HG03354 (cell line): ENCODE measurements at regions not wholly inside any gene's neighbourhood (a gene's known extent, or its start where the extent isn't known, plus 50 kb on each side); places are given as distances from the start of the nearest gene placed in this dataset.

ENCODE experiments used
- ATAC-seq: cut with Tn5 transposase; IDR thresholded peaks from one replicate; pipeline ENCODE4 v1.9.1; 2021; ENCODE audit warnings: mild to moderate bottlenecking; ENCODE audit not compliant: unreplicated experiment, poor library complexity, severe bottlenecking

DNA sequence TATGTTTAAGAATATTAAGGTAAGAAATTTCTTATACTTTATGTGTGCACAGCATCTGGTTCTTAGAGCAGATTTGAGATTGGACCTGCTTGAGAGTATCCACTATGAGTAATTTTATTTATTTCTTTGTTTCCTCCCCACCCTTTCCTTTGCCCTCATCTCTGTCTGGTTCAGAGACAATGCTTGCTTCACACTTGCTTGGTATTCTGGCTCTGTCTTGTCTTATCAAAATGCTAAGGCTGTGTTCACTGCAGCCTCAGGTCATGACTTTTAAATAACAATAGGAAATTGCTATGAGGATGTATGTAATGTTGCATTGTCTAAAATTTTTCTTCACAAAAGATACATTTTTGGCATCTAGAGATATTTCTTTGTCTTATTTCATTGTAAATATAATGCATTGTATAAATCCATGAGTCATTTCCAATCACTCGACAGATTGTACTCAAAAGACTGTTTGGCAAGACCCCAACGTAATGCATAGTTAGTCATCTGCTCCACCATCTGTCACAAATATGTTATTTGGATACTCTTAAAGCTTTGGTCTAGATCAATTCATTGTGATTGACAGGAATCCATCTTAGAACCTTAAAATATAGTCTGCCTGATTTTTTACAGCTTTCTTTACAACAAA is 395.7 kb downstream of the AASDHPPT start:
- ATAC-seq = no peak

DNA sequence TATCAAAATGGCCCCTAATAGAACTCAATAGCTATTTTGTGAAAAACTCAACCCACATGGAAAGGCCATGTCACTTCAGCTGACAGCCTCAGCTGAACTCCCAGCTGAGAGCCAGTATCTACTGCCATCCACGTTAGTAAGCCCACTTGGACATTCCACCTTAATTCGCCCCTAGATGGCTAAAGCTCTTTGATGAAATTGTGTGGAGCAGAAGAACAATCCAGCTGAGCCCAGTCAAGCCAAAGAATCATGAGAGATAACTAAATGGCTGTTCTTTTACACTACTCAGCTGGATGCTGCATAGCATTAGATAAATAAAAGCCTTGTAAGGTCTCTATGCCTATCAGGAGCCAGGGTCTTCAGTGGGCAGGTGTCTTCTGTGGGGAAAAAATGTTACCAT is 396.8 kb downstream of the AASDHPPT start:
- ATAC-seq = no peak

DNA sequence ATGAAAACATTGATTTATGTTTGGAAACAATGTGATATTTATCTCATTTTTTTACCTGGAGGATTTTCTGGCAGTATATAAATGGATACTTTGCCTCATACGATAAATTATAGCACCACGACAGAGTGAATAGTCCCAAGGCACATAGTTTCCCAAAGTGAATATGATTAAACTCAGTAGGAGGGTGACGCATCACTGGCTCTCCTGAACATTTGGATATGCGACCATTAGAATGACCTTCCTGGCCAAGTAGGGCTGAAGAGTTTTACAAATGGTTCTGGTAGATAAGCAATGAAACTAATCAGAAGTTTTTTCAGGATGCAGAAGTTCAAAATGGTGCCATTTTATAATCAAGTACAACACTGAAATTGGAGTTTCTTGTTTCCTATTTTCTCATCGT is 397.7 kb downstream of the AASDHPPT start:
- no peak for ATAC-seq

DNA sequence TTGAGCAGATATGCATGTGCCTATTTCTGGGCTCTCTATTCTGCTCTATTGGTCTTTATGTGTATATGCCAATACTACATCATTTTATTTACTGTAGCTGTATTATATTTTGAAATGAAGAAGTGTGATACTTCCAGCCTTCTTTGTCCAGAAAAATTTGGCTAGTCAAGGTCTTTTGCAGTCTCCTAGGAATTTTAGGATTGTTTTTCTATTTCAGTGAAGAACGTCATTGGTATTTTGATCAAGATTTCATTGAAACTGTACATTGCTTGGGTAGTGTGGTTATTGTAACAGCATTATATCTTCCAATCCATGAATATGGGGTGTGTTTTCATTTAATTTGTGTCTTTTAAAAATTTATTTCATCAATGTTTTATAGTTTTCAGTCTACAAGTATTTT is 400.3 kb downstream of the AASDHPPT start:
- no peak for ATAC-seq

DNA sequence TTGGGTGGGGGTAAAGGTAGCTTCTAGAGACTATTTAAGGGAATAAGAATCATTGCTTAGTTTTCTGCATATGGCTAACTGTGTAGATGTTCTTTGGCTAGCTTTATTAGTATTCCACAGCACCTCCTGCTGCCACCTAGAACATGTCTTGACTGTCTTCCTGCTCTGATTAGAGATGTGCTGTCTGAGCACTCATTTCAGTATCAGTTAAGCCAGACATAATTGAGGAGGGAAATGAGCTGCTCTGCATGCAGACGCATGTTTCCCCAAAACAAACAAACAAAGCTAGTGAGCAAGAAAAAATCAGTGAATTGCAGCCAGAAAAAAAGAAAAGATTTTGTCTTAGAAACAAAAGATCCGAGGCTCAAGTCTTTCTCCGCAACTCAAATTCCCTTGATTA is 402.2 kb downstream of the AASDHPPT start:
- no peak for ATAC-seq

DNA sequence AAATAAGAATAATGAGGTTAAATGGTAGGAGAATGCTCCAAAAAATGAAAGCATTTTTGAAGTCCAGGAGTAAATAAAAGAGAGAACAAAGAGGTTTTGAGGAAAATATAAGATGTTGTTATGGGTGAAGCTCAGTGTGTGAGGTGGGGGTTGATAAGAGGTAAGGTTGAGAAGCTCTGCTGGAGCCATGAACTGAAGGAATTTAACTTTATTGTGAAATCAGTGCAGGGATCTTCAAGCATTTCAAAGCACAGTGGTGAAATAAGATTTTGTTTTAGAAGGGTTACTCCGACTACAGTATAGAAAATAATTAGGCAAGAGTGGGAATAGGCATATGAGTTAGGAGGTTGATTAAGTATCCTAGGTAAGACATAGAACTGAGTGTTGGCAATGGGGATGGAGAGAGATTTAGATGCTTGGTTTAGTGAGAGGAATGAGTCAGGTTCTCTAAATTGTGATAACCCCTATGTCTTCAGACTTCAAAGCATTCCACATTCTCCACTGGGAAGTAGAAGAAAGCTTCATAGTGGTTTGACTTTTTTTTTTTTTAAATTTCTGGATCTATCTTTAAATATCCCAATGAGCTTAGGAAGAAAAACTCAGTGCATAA is 403.2 kb downstream of the AASDHPPT start:
- ATAC-seq = no peak

DNA sequence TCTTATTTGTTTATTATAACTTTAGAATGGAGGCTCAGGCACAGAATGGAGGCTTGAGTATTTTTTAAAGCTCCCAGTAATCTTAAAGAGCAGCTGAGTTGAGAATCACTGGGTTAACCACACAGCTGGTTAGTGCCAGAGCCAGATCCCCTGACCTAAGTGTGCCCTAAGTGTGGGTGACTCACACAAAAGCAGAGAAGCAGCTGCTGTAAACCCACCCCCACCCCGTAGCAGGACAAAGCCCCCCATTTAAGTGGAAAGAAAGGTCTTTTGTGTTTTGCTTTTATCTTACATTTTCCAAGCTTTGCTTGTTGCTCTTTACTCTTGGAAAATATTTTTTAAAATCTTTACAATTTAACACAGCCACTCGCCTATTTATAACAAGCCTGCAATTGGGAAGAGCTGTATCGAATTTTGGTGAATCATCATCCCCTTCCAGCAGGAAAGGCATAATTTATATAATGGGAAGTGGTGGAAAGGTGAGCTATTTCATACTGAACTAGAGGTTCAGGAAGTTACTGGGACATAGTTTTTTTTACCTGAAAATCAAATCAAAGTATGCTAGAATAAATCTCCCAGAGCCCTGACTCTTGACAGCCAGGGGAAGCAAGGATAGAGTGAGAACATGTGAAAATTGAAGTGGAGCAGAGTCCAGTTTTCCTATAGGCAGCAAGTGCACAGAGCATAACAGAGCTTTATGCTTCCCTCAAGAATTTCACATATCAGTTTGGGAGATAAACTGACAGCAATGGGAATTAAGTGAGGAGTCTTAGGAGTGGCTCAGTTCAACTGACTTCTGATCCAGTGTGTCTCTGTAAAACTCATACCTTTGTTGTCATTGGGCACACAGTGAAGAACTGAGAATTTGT is 405.7 kb downstream of the AASDHPPT start:
- ATAC-seq = no peak

DNA sequence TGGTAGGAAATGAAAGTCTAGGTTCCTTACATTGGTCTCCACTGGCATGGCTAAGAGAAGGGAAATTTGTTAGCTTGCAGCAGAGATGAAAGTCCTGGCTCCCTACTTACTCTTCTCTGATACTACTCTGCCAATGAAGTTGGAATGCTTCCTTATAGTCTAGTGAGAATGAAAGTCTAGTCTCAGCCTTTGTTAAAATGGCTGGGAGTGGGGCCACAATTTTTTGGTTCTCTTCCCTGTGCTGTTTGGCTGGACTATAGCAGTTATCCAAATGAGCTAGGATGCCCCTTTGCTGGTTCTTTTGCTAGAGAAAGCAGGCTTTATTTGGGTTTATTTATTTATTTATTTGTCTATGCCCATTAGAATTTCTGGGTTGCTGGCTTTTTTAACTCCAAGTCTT is 414.3 kb downstream of the AASDHPPT start:
- no peak for ATAC-seq

DNA sequence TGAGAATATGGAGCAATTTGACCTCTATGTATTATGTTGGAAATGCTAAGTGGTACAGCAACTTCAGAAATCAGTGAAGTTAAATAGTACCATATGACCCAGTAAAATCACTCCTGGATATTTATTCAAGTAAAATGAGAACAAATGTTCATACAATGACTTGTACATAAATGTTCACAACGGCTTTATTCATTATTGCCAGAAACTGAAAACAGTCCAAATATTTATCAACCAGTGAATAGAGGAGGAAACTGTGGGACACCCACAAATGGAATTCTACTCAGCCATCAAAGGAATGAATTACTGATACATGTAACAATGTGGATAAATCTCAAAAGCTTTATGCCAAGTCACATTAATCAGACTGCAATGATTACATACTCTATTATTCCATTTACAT is 416.3 kb downstream of the AASDHPPT start:
- ATAC-seq = no peak

DNA sequence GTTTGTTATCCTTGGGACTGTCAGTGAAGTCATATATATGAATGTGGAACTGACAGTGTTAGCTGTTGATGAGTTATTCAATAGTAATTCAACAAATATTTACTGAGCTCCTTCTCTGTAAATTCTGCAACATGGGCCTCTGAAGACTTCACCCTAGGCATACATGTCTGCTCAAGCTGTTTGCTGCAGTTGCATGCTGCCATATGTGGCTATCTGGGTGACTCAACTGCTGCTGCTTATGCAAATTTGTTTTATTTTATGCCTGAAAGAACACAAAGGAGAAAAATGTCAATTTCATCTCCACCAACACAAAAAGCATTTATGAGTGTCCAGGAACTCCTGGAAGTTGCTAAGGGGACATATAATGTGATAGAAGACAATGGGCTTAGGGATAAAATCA is 417.6 kb downstream of the AASDHPPT start:
- ATAC-seq = no peak

DNA sequence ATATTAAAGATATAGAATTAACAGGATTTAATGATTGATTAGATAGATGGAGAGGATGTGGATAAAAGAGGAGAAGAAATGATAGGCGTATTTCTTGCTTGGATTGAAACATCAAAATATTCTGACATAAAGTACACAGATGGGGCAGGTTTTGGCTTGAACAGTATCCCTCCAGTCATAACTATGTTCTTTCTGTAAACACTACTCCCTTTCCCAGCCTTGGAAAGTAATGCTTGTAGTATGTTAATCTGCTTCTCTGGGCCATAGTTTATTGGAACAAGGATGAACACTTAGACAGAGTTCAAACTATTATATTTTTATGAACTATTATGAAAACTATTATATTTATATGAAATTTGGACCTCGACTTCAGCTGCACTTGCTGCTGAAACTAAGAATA is 419.2 kb downstream of the AASDHPPT start:
- ATAC-seq = no peak

DNA sequence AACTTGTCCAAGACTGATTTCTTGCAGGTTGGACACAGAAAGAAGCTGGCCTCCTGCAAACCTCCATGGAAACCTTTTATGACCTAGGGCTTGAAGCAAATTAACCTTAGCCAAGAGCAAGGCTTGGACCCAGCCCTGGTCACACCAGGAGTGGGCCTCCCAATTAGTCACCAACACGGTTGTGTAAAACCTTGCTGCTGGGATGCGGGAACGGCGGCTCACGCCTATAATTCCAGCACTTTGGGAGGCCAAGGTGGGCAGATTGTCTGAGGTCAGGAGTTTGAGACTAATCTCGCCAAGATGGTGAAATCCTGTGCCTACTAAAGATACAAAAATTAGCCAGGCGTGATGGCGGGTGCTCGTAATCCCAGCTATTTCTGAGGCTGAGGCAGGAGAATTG is 419.9 kb downstream of the AASDHPPT start:
- ATAC-seq = no peak

DNA sequence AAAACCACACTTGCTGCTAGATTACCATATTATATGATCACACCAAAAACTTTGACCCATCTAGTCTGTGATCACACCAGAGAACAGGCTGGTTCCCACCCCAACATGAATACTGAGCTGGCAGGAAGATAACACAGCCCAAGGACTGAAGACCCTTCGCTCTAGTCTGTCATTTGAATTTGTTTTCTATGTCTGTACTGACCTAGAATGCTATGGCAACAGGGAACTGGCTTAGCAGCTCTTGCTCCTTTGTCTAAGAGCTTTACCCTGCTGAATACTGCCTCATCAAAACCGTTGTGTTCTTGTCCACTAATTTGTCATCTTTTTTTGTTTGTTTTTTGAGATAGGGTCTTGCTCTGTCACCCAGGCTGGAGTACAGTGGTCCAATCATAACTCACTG is 420.4 kb downstream of the AASDHPPT start:
- ATAC-seq = no peak

DNA sequence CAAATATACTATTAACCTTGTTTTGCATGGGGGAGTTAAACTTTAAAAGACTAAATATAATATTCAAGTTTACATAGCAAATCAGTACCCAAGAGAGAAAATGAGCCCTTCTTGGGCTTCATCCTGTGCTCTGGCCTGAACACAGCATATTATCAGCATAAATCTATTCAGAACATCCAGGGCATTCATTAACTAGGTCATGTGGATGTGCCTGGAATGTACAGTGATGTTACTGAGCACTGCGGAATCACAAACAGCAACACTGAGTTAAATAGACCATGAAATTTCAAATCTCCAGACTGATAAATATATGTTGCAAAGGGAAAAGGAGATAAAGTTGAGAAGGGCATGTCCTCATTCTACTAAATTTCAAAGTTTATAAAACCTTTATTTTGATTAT is 426.4 kb downstream of the AASDHPPT start:
- no peak for ATAC-seq

DNA sequence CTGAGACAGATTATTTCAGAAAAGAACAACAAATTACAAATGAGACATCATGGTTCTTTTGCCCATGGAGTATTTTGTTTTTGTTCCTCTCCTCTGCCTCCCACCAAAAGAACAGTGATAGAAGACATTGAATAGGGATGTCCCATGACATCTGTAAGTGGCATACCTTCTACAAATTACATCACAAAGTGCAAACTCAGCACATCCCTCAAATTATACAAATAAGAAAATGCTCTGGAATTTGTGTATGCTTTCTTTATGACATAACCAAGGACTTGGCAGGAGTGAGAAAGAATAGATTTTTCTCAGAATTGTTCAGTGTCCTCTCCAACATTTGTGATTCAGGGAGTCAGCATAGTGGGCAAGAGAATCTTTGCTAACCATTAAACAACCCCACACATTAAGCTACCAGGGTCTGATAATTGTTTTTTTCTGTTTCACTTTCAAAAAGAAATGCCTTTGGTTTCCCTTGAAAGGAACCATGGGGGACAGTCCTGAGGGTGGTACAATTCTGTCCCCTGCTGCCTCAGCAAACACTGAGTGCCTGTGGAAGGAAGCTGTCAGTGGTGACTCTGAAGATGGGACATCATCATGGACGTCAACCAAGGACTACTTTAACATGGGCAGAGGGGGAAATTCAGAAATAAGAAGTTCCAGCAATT is 430.3 kb downstream of the AASDHPPT start:
- ATAC-seq = no peak

DNA sequence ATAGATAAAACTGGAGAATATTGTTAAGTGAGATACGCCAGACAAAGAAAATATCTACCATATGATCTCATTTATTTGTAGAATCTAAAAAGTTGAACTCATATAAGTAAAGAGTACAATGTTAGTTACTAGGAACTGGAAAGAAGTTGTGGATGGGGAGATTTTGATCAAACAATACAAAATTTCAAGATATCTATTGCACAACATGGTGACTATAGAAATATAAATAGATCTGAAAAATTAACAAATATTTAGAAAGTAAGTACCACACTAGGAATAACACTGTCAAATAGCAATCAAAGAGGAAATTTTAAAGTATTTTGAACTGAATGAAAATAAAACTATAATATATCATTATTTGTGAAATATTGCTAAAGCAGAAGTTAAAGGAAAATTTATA is 437.2 kb downstream of the AASDHPPT start:
- no peak for ATAC-seq

DNA sequence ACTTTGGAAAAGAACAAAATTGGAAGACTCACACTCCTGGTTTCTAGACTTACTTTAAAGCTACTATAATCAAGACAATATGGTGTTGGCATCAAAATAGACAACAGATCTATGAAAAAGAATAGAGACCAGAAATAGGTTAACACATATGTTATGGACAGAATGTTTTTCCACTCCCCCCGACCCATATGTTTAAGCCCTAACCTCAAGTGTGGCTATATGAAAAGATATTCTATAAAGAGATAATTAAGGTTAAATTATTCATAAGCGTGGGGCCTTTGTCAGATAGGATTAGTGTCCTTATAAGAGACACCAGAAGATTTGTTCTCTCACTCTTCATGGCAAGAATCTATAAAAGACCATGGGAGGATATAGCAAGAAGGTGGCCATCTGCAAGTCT is 440.0 kb downstream of the AASDHPPT start:
- no peak for ATAC-seq

DNA sequence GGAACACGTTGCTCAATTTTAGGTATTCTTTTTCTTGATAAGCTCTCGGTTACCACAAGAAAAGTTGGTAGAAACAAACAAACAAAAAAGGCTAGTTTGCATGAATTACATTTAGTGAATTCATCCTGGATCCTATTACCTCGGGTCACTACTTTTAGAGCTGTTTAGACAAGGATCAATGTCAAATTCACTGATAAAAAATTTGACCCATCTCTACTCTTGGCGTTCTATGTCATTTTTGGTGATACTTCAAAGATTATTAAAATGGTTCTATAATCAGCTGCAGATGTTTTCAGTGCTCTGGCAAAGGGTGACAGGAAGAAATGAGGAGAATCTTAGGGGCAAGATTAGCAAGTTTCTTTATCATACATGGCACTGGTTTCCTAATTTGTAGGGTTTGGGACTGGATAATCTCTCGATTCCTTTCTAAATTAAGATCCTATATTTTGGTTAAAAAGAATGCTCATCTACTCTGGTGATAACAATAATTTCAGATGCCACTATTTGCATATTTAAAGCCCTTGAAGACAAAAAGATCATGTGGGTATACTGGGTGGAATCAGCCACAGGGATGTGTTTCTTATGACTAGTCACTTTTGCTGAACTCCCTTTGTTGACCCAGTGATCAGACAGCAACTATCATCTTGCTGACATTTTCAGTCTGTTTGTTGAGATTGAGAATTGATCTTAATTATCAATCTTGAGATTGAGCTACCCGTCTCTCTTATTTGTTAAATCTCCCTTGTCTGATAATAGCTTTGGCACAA is 442.9 kb downstream of the AASDHPPT start:
- ATAC-seq = no peak

DNA sequence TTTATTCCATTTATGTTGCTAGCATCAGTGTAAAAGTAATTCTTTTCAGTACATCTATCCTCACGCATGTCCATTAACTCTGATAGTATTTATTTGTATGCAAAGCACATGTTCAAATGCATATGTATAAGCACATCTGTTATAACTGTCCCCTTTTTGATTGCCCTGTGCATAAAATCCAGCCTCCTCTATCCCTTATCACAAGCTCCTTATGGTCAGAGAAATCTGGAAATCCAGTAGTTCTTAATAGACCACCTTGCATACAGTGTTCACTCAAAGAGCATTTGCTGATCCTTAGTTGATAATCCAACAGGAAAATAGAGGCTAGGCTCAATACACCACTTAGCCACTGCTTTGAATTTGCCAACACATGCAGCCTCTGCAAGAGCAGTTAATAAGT is 443.5 kb downstream of the AASDHPPT start:
- ATAC-seq = no peak

DNA sequence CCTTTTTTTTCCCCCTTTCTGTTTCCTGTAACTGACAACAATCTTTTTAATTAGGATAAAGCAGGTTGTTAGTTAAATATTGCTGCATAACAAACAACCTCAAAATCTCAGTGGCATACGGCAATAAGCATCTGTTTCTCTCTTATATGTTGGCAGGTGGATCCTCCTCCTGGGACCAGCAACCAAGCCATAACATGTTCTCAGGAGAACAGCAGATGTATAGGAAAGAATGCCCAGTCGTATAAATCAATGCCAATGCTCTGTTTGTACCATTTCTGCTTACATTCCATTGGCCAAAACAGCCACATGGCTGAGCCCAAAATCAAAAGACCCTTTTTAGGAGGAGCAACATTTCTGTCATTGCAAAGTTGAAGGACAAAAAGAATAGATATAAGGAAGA is 445.7 kb downstream of the AASDHPPT start:
- ATAC-seq = no peak
